Mesendoderm (in vitro differentiated cells): ENCODE measurements at regions not wholly inside any gene's neighbourhood (a gene's known extent, or its start where the extent isn't known, plus 50 kb on each side); places are given as distances from the start of the nearest gene placed in this dataset.

ENCODE experiments used
- DNase-seq: peaks from one replicate; pipeline ENCODE4 v3.0.0; 2013
- H2AK5ac ChIP-seq: 2 replicates; pipeline ENCODE4 v1.6.1; 2013; ENCODE audit warnings: low read length, inconsistent platforms
- H2BK120ac ChIP-seq: 2 replicates; pipeline ENCODE4 v1.6.1; 2013; ENCODE audit warnings: low read depth, mild to moderate bottlenecking, low read length, moderate library complexity, mixed read lengths
- H2BK15ac ChIP-seq: replicated peaks from 2 replicates; pipeline ENCODE4 v1.6.1; 2013; ENCODE audit warnings: low read depth, mild to moderate bottlenecking, moderate library complexity
- H2BK5ac ChIP-seq: 2 replicates; pipeline ENCODE4 v1.6.1; 2013; ENCODE audit warnings: low read length, inconsistent platforms
- H3K18ac ChIP-seq: 2 replicates; pipeline ENCODE4 v1.6.1; 2013; ENCODE audit warnings: mild to moderate bottlenecking, low read length, mixed read lengths
- H3K23ac ChIP-seq: one replicate; pipeline ENCODE4 v1.6.1; 2013; ENCODE audit warnings: low read length
- H3K27ac ChIP-seq: 2 replicates; pipeline ENCODE4 v1.5.1; 2013; ENCODE audit warnings: low read depth, mild to moderate bottlenecking, inconsistent platforms, low read length, moderate library complexity
- H3K27me3 ChIP-seq: 2 replicates; pipeline ENCODE4 v1.6.1; 2013; ENCODE audit warnings: low read length, control low read depth, mild to moderate bottlenecking, inconsistent platforms; ENCODE audit not compliant: insufficient read depth, poor library complexity
- H3K36me3 ChIP-seq: 2 replicates; pipeline ENCODE4 v1.6.1; 2013; ENCODE audit warnings: low read length, inconsistent platforms; ENCODE audit not compliant: control insufficient read depth, insufficient read depth
- H3K4ac ChIP-seq: one replicate; pipeline ENCODE4 v1.6.1; 2013; ENCODE audit warnings: low read depth, mild to moderate bottlenecking, low read length, moderate library complexity
- H3K4me1 ChIP-seq: 2 replicates; pipeline ENCODE4 v1.6.1; 2013; ENCODE audit warnings: low read depth, low read length, inconsistent platforms; ENCODE audit not compliant: control insufficient read depth
- H3K4me2 ChIP-seq: 2 replicates; pipeline ENCODE4 v1.6.1; 2013; ENCODE audit warnings: low read length
- H3K4me3 ChIP-seq: 2 replicates; pipeline ENCODE4 v1.5.1; 2013; ENCODE audit warnings: mild to moderate bottlenecking, low read length
- H3K56ac ChIP-seq: one replicate; pipeline ENCODE4 v1.6.1; 2013; ENCODE audit warnings: low read length
- H3K79me1 ChIP-seq: 2 replicates; pipeline ENCODE4 v1.6.1; 2013; ENCODE audit warnings: low read length, inconsistent platforms
- H3K79me2 ChIP-seq: 2 replicates; pipeline ENCODE4 v1.6.1; 2013; ENCODE audit warnings: mild to moderate bottlenecking, low read length; ENCODE audit not compliant: control insufficient read depth, insufficient read depth
- H3K9ac ChIP-seq: 2 replicates; pipeline ENCODE4 v1.6.1; 2013; ENCODE audit warnings: low read length, inconsistent platforms
- H4K5ac ChIP-seq: one replicate; pipeline ENCODE4 v1.6.1; 2013; ENCODE audit warnings: low read length
- H4K8ac ChIP-seq: one replicate; pipeline ENCODE4 v1.6.1; 2013; ENCODE audit warnings: low read depth, mild to moderate bottlenecking, control low read depth, low read length, moderate library complexity
- WGBS: extraction: QIAGEN DNeasy Blood & Tissue Kit; methylation state at CpG from one replicate; pipeline ENCODE4 v1.1.7; 2013; ENCODE audit warnings: low lambda C conversion rate, missing lambda C conversion rate; ENCODE audit not compliant: insufficient coverage; ENCODE audit errors: extremely low coverage; 5-methylcytosine and 5-hydroxymethylcytosine counted together

GRCh38 chr22:48450188-48450825 is 1377.4 kb downstream of the BRD1 start:
- Histone ChIP-seq H2BK5ac (no peak overlapping the region), H3K9ac (no peak overlapping the region), H3K4me3 (no peak overlapping the region), H4K8ac (no peak overlapping the region), H3K18ac (no peak overlapping the region), H2BK15ac (no peak overlapping the region), H3K36me3 (no peaks in the 10 kb centered on the region), H3K4me1 (no peaks in the 10 kb centered on the region), H3K79me1 (no peaks in the 10 kb centered on the region), H3K27me3 (no peaks in the 10 kb centered on the region), H2AK5ac (no peak overlapping the region), H3K4ac (no peak overlapping the region), H2BK120ac (no peak overlapping the region), H3K27ac (no peak overlapping the region), H3K4me2 (no peak overlapping the region), H3K56ac (no peak overlapping the region), H3K79me2 (no peaks in the 10 kb centered on the region), H3K23ac (no peak overlapping the region), H4K5ac (no peak overlapping the region)
- no CpG with 5 or more reads among the region's 13 CpGs for WGBS
- no peak for DNase-seq

- no peak overlapping the region for H2BK120ac ChIP-seq
- no peak overlapping the region for H3K4me3 ChIP-seq
- H3K4ac ChIP-seq, result no peak overlapping the region
- no peak for DNase-seq
- no peak overlapping the region for H3K4me2 ChIP-seq
- no peak overlapping the region for H2BK15ac ChIP-seq
- no peak overlapping the region for H3K27ac ChIP-seq
- H3K18ac ChIP-seq, result no peak overlapping the region
- no peak overlapping the region for H3K9ac ChIP-seq
- no peak overlapping the region for H3K56ac ChIP-seq
- no peak overlapping the region for H4K5ac ChIP-seq
- no peaks in the 10 kb centered on the region for H3K36me3 ChIP-seq
- no CpG with 5 or more reads among the region's 15 CpGs for WGBS
- H3K79me1 ChIP-seq, result no peaks in the 10 kb centered on the region
- no peaks in the 10 kb centered on the region for H3K4me1 ChIP-seq
- no peak overlapping the region for H2BK5ac ChIP-seq
- no peaks in the 10 kb centered on the region for H3K79me2 ChIP-seq
- H3K23ac ChIP-seq, result no peak overlapping the region
- H2AK5ac ChIP-seq, result no peak overlapping the region
- H4K8ac ChIP-seq, result no peak overlapping the region
- no peaks in the 10 kb centered on the region for H3K27me3 ChIP-seq
Observed at GRCh38 chr22:48449466-48450187, 1378.0 kb downstream of the BRD1 start.

GRCh38 chr22:48448821-48449220 is 1378.9 kb downstream of the BRD1 start:
- Histone ChIP-seq H2BK120ac (no peak overlapping the region), H3K36me3 (no peaks in the 10 kb centered on the region), H2BK5ac (no peak overlapping the region), H3K9ac (no peak overlapping the region), H3K79me1 (no peaks in the 10 kb centered on the region), H2BK15ac (no peak overlapping the region), H3K4me2 (no peak overlapping the region), H2AK5ac (no peak overlapping the region), H3K79me2 (no peaks in the 10 kb centered on the region), H3K4ac (no peak overlapping the region), H4K5ac (no peak overlapping the region), H3K27me3 (no peaks in the 10 kb centered on the region), H3K4me1 (no peaks in the 10 kb centered on the region), H4K8ac (no peak overlapping the region), H3K56ac (no peak overlapping the region), H3K27ac (no peak overlapping the region), H3K4me3 (no peak overlapping the region), H3K18ac (no peak overlapping the region), H3K23ac (no peak overlapping the region)
- WGBS, result no CpG with 5 or more reads among the region's 7 CpGs
- no peak for DNase-seq

GRCh38 chr22:48445113-48445827 is 1382.4 kb downstream of the BRD1 start:
- no peak overlapping the region for H3K56ac ChIP-seq
- H2BK15ac ChIP-seq, result no peak overlapping the region
- no peak for DNase-seq
- no peak overlapping the region for H3K18ac ChIP-seq
- H3K23ac ChIP-seq, result no peak overlapping the region
- H4K5ac ChIP-seq, result no peak overlapping the region
- H3K4me3 ChIP-seq, result no peak overlapping the region
- no peak overlapping the region for H3K4me2 ChIP-seq
- H4K8ac ChIP-seq, result no peak overlapping the region
- no peaks in the 10 kb centered on the region for H3K27me3 ChIP-seq
- no peak overlapping the region for H2AK5ac ChIP-seq
- no peaks in the 10 kb centered on the region for H3K36me3 ChIP-seq
- H3K4ac ChIP-seq, result no peak overlapping the region
- no peaks in the 10 kb centered on the region for H3K4me1 ChIP-seq
- H3K9ac ChIP-seq, result no peak overlapping the region
- no peaks in the 10 kb centered on the region for H3K79me1 ChIP-seq
- no peak overlapping the region for H2BK120ac ChIP-seq
- no peaks in the 10 kb centered on the region for H3K79me2 ChIP-seq
- no peak overlapping the region for H2BK5ac ChIP-seq
- no peak overlapping the region for H3K27ac ChIP-seq
- no CpG with 5 or more reads among the region's 17 CpGs for WGBS

GRCh38 chr22:48444320-48445112 is 1383.2 kb downstream of the BRD1 start:
- Histone ChIP-seq H3K23ac (no peak overlapping the region), H4K5ac (no peak overlapping the region), H3K4me3 (no peak overlapping the region), H3K9ac (no peak overlapping the region), H3K27ac (no peak overlapping the region), H2AK5ac (no peak overlapping the region), H2BK5ac (no peak overlapping the region), H3K4ac (no peak overlapping the region), H4K8ac (no peak overlapping the region), H3K4me1 (no peaks in the 10 kb centered on the region), H3K56ac (no peak overlapping the region), H3K27me3 (no peaks in the 10 kb centered on the region), H3K4me2 (no peak overlapping the region), H2BK120ac (no peak overlapping the region), H3K36me3 (no peaks in the 10 kb centered on the region), H2BK15ac (no peak overlapping the region), H3K79me1 (no peaks in the 10 kb centered on the region), H3K18ac (no peak overlapping the region), H3K79me2 (no peaks in the 10 kb centered on the region)
- WGBS, result no CpG with 5 or more reads among the region's 19 CpGs
- no peak for DNase-seq
